ENCODE measurements at regions not wholly inside any gene's neighbourhood (a gene's known extent, or its start where the extent isn't known, plus 50 kb on each side); places are given as distances from the start of the nearest gene placed in this dataset.

DNA sequence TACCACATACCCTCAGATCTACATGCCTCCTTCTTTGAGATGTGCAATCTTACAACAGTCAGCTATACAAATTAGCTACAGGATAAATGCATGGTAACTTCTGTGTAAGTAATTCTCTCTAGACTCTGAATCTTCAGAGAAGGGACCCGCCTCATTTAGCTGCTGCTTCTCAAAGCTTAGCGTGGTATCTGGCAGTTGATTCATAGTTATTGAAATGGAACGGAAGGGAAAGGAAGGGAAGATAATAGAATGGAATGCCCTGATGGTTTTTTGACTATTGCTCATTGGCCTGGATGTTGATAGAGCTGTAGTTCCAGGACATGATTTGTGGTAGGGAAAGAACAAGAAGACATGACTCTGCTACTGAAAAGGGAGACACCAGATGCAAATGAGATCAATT lies 498.1 kb upstream of the CRIM1 start:
- Histone ChIP-seq H2AFZ (ENCODE audit: control insufficient read depth, low read depth, low read length) (no peak overlapping the region), H3K9me3 (replicated peaks; ENCODE audit: control insufficient read depth, insufficient read depth, low read length) (no peaks in the 10 kb centered on the region), H3K27me3 (replicated peaks in 1 of 2; ENCODE audit: control insufficient read depth in 2 of 2, insufficient read depth in 2 of 2, low read length in 1 of 2) (no peaks in the 10 kb centered on the region), H3K9ac (ENCODE audit: control insufficient read depth, insufficient read depth, low read length) (no peak overlapping the region), H4K20me1 (ENCODE audit: control insufficient read depth, insufficient read depth) (no peaks in the 10 kb centered on the region), H3K27ac (ENCODE audit: control insufficient read depth, insufficient read depth) (no peak overlapping the region), H3K4me3 (no peak overlapping the region), H3K4me1 (ENCODE audit: control insufficient read depth, insufficient read depth, low read length) (no peaks in the 10 kb centered on the region), H3K79me2 (ENCODE audit: control insufficient read depth, insufficient read depth, low read length) (no peaks in the 10 kb centered on the region), H3K4me2 (ENCODE audit: control insufficient read depth, insufficient read depth) (no peak overlapping the region), H3K36me3 (ENCODE audit: control insufficient read depth in 2 of 2, insufficient read depth in 2 of 2, low read length in 1 of 2) (no peaks in the 10 kb centered on the region)
- ChIA-PET SMC1A (ENCODE audit: uncharacterized antibody, unreplicated experiment) (interaction anchor here (1.0 kb wide), 1 partner anchor 12 kb away, joined by 3 read pairs; no protein-coding TSS in a partner anchor), POLR2A (no interaction called here), RAD21 (ENCODE audit: unreplicated experiment) (no interaction called here), CTCF (no interaction called here)
- intact Hi-C loops (cut with micrococcal nuclease; ENCODE audit: unreplicated experiment) (no loop called here), in situ Hi-C loops (cut with MboI) (no loop called here)
- TF ChIP-seq TCF7 (IDR thresholded peaks at IDR 0.05; ENCODE audit: borderline replicate concordance) (no peak), HDAC6 (IDR thresholded peaks at IDR 0.05; ENCODE audit: unreplicated experiment) (no peak), PAX8 (IDR thresholded peaks at IDR 0.05) (no peak), CREB1 (IDR thresholded peaks at IDR 0.05; ENCODE audit: low read depth) (no peak), SIN3A (IDR thresholded peaks at IDR 0.05; ENCODE audit: low read depth, low read length) (no peak)
- TF ChIP-seq, protein P1, sequence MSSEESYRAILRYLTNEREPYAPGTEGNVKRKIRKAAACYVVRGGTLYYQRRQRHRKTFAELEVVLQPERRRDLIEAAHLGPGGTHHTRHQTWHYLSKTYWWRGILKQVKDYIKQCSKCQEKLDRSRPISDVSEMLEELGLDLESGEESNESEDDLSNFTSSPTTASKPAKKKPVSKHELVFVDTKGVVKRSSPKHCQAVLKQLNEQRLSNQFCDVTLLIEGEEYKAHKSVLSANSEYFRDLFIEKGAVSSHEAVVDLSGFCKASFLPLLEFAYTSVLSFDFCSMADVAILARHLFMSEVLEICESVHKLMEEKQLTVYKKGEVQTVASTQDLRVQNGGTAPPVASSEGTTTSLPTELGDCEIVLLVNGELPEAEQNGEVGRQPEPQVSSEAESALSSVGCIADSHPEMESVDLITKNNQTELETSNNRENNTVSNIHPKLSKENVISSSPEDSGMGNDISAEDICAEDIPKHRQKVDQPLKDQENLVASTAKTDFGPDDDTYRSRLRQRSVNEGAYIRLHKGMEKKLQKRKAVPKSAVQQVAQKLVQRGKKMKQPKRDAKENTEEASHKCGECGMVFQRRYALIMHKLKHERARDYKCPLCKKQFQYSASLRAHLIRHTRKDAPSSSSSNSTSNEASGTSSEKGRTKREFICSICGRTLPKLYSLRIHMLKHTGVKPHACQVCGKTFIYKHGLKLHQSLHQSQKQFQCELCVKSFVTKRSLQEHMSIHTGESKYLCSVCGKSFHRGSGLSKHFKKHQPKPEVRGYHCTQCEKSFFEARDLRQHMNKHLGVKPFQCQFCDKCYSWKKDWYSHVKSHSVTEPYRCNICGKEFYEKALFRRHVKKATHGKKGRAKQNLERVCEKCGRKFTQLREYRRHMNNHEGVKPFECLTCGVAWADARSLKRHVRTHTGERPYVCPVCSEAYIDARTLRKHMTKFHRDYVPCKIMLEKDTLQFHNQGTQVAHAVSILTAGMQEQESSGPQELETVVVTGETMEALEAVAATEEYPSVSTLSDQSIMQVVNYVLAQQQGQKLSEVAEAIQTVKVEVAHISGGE (CRISPR knock-in tag; IDR thresholded peaks at IDR 0.05) = no peak
- FAIRE-seq = no peak
- DNase-seq (ENCODE audit: low read depth, low spot score) = no peak
- BruUV-seq (replicated peaks) = no TSS peak
- no peak for ATAC-seq
- 6% methylated on average over 3 of the region's 3 CpGs for WGBS (ENCODE audit: insufficient coverage, insufficient replicate concordance, low lambda C conversion rate, missing lambda C conversion rate)

- Histone ChIP-seq H3K27me3 (replicated peaks in 1 of 2; ENCODE audit: control insufficient read depth in 2 of 2, insufficient read depth in 2 of 2, low read length in 1 of 2) (no peaks in the 10 kb centered on the region), H3K4me2 (ENCODE audit: control insufficient read depth, insufficient read depth) (no peak overlapping the region), H2AFZ (ENCODE audit: control insufficient read depth, low read depth, low read length) (no peak overlapping the region), H3K9me3 (replicated peaks; ENCODE audit: control insufficient read depth, insufficient read depth, low read length) (no peaks in the 10 kb centered on the region), H4K20me1 (ENCODE audit: control insufficient read depth, insufficient read depth) (no peaks in the 10 kb centered on the region), H3K36me3 (ENCODE audit: control insufficient read depth in 2 of 2, insufficient read depth in 2 of 2, low read length in 1 of 2) (no peaks in the 10 kb centered on the region), H3K4me3 (no peak overlapping the region), H3K9ac (ENCODE audit: control insufficient read depth, insufficient read depth, low read length) (no peak overlapping the region), H3K27ac (ENCODE audit: control insufficient read depth, insufficient read depth) (no peak overlapping the region), H3K4me1 (ENCODE audit: control insufficient read depth, insufficient read depth, low read length) (no peaks in the 10 kb centered on the region), H3K79me2 (ENCODE audit: control insufficient read depth, insufficient read depth, low read length) (no peaks in the 10 kb centered on the region)
- intact Hi-C loops (cut with micrococcal nuclease; ENCODE audit: unreplicated experiment) (no loop called here), in situ Hi-C loops (cut with MboI) (no loop called here)
- CTCF ChIA-PET = no interaction called here
- POLR2A ChIA-PET = no interaction called here
- SMC1A ChIA-PET (ENCODE audit: uncharacterized antibody, unreplicated experiment) = no interaction called here
- TF ChIP-seq RFX5 (IDR thresholded peaks at IDR 0.05; ENCODE audit: low read depth, low read length) (no peak), LARP7 (IDR thresholded peaks at IDR 0.05) (no peak), SMARCA5 (IDR thresholded peaks at IDR 0.05) (no peak)
- TF ChIP-seq, protein P2, sequence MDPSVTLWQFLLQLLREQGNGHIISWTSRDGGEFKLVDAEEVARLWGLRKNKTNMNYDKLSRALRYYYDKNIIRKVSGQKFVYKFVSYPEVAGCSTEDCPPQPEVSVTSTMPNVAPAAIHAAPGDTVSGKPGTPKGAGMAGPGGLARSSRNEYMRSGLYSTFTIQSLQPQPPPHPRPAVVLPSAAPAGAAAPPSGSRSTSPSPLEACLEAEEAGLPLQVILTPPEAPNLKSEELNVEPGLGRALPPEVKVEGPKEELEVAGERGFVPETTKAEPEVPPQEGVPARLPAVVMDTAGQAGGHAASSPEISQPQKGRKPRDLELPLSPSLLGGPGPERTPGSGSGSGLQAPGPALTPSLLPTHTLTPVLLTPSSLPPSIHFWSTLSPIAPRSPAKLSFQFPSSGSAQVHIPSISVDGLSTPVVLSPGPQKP (IDR thresholded peaks at IDR 0.05; ENCODE audit: low read depth, low read length) = no peak
- TF ChIP-seq, protein P3, sequence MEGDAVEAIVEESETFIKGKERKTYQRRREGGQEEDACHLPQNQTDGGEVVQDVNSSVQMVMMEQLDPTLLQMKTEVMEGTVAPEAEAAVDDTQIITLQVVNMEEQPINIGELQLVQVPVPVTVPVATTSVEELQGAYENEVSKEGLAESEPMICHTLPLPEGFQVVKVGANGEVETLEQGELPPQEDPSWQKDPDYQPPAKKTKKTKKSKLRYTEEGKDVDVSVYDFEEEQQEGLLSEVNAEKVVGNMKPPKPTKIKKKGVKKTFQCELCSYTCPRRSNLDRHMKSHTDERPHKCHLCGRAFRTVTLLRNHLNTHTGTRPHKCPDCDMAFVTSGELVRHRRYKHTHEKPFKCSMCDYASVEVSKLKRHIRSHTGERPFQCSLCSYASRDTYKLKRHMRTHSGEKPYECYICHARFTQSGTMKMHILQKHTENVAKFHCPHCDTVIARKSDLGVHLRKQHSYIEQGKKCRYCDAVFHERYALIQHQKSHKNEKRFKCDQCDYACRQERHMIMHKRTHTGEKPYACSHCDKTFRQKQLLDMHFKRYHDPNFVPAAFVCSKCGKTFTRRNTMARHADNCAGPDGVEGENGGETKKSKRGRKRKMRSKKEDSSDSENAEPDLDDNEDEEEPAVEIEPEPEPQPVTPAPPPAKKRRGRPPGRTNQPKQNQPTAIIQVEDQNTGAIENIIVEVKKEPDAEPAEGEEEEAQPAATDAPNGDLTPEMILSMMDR (IDR thresholded peaks at IDR 0.05 in 2 of 3, conservative IDR thresholded peaks at IDR 0.05 in 1 of 3; ENCODE audit: control insufficient read depth in 2 of 3, extremely low read depth in 1 of 3, insufficient read depth in 1 of 3, low read depth in 3 of 3, low read length in 3 of 3) = no peak
- DNase-seq (ENCODE audit: low read depth, low spot score) = no peak
- ATAC-seq = no peak
- no peak for FAIRE-seq
- RAD21 ChIA-PET (ENCODE audit: unreplicated experiment) = no interaction called here
- no TSS peak for BruUV-seq (replicated peaks)
These were observed 524.2 kb upstream of the CRIM1 start for GRCh38 chr2:35831385-35831784.

Data from GM12878 (cell line).